ENCODE measurements at regions not wholly inside any gene's neighbourhood (a gene's known extent, or its start where the extent isn't known, plus 50 kb on each side); places are given as distances from the start of the nearest gene placed in this dataset.

DNA sequence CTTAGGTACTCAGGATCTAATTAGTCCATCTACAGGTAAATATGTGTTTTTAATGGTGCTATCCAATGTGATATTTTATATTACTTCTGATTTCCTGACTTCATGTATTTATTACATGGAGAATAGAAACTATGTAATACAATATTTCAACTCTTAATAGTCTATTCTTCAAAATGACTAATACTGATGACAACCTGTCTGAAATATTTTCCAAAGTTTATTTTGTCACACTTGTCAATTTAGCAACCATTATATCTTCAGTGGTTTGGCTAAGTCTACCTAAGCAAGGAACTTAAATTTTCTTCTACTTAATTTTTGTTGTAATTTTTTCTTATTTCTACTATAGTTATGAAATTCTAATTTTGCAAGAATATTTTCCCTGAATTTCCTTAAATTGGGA lies 55.0 kb upstream of the CNTN5 start:
- H3K27me3 ChIP-seq (ENCODE audit: control insufficient read depth in 2 of 2, insufficient read depth in 2 of 2, low read length in 2 of 2): no peaks in the 10 kb centered on the region
- no peaks in the 10 kb centered on the region for H3K36me3 ChIP-seq (ENCODE audit: control insufficient read depth in 2 of 2, extremely low read depth in 1 of 2, insufficient read depth in 2 of 2, low read length in 2 of 2)
- BruUV-seq (replicated peaks): no TSS peak
- no peaks in the 10 kb centered on the region for H3K9me1 ChIP-seq (replicated peaks; ENCODE audit: control insufficient read depth, extremely low read depth, insufficient read depth, low read length)
- H3K4me2 ChIP-seq (ENCODE audit: insufficient read depth, low read length): no peak overlapping the region
- H4K20me1 ChIP-seq (replicated peaks; ENCODE audit: control insufficient read depth, extremely low read depth, insufficient read depth, low read length): no peaks in the 10 kb centered on the region
- DNase-seq (ENCODE audit: low read depth, low spot score): no peak
- no peak for FAIRE-seq
- no peak overlapping the region for H2AFZ ChIP-seq (ENCODE audit: low read depth, low read length)
- peaks cover 2% of the 10 kb centered on the region for H3K9me3 ChIP-seq (replicated peaks; ENCODE audit: control insufficient read depth, insufficient read depth, low read length)
- CTCF ChIA-PET: no interaction called here
- no peaks in the 10 kb centered on the region for H3K79me2 ChIP-seq (ENCODE audit: control insufficient read depth, insufficient read depth, low read length)
- no peak overlapping the region for H3K4me3 ChIP-seq (replicated peaks in 1 of 3; ENCODE audit: insufficient read depth in 1 of 3, low read depth in 1 of 3, low read length in 3 of 3)
- H3K9ac ChIP-seq (replicated peaks; ENCODE audit: extremely low read depth, insufficient read depth, low read length): no peak overlapping the region
- dilution Hi-C loops (cut with MboI; ENCODE audit: extremely low pct_ligation_motif_present, low sequenced_read_pairs) (no loop called here), intact Hi-C loops (cut with micrococcal nuclease) (no loop called here)
- no peak overlapping the region for H3K27ac ChIP-seq (ENCODE audit: insufficient read depth, low read depth, low read length)
- H3K4me1 ChIP-seq (ENCODE audit: control insufficient read depth, extremely low read depth, insufficient read depth, low read length): no peaks in the 10 kb centered on the region
- TF ChIP-seq MYC (IDR thresholded peaks at IDR 0.05; ENCODE audit: low read depth, low read length) (no peak), GATA2 (IDR thresholded peaks at IDR 0.05; ENCODE audit: insufficient read depth, insufficient read length, low read depth, low read length) (no peak), JUN (IDR thresholded peaks at IDR 0.05; ENCODE audit: borderline replicate concordance, insufficient read depth, insufficient read length, low read depth) (no peak), POLR2A (IDR thresholded peaks at IDR 0.05; ENCODE audit: low read depth, low read length) (no peak), FOS (IDR thresholded peaks at IDR 0.05; ENCODE audit: borderline replicate concordance, insufficient read depth, low read length) (no peak), EZH2 (IDR thresholded peaks at IDR 0.05; ENCODE audit: borderline replicate concordance, low read depth, low read length, severe bottlenecking) (no peak), POLR2AphosphoS5 (IDR thresholded peaks at IDR 0.05; ENCODE audit: insufficient read depth, low read depth, low read length) (no peak)
- TF ChIP-seq, protein P1, sequence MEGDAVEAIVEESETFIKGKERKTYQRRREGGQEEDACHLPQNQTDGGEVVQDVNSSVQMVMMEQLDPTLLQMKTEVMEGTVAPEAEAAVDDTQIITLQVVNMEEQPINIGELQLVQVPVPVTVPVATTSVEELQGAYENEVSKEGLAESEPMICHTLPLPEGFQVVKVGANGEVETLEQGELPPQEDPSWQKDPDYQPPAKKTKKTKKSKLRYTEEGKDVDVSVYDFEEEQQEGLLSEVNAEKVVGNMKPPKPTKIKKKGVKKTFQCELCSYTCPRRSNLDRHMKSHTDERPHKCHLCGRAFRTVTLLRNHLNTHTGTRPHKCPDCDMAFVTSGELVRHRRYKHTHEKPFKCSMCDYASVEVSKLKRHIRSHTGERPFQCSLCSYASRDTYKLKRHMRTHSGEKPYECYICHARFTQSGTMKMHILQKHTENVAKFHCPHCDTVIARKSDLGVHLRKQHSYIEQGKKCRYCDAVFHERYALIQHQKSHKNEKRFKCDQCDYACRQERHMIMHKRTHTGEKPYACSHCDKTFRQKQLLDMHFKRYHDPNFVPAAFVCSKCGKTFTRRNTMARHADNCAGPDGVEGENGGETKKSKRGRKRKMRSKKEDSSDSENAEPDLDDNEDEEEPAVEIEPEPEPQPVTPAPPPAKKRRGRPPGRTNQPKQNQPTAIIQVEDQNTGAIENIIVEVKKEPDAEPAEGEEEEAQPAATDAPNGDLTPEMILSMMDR (IDR thresholded peaks at IDR 0.05; ENCODE audit: extremely low read depth in 1 of 2, insufficient read depth in 1 of 2, low read depth in 1 of 2, low read length in 2 of 2): no peak
- TF ChIP-seq, protein P2, sequence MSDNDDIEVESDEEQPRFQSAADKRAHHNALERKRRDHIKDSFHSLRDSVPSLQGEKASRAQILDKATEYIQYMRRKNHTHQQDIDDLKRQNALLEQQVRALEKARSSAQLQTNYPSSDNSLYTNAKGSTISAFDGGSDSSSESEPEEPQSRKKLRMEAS (IDR thresholded peaks at IDR 0.05; ENCODE audit: insufficient read depth, insufficient read length): no peak
- POLR2A ChIA-PET: no interaction called here

Measured in endothelial cell of umbilical vein (primary cell).